GM18868 (cell line): ENCODE measurements at regions not wholly inside any gene's neighbourhood (a gene's known extent, or its start where the extent isn't known, plus 50 kb on each side); places are given as distances from the start of the nearest gene placed in this dataset.

Source experiments
- ATAC-seq: cut with Tn5 transposase; IDR thresholded peaks from one replicate; pipeline ENCODE4 v1.9.1; 2021; ENCODE audit warnings: mild to moderate bottlenecking, moderate library complexity; ENCODE audit not compliant: unreplicated experiment

DNA sequence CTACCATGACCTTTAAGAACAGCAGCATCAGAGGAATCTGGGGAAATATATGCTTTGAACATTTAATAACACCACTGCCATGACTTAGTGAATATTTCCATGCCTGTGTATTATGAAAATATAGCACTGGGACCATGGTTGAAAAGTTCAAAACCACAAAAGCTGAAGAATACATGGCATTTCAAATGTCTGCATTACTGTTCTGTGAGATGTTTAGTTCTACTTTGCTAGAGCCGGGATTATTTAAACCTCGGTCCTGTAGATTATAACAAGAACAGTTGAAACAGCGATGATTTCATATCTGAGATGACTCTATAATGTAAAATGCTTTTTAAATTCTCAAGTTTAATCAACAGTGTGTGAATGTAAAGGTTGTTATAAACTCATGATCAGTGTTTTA lies 126.7 kb upstream of the AGA start:
- no peak for ATAC-seq

DNA sequence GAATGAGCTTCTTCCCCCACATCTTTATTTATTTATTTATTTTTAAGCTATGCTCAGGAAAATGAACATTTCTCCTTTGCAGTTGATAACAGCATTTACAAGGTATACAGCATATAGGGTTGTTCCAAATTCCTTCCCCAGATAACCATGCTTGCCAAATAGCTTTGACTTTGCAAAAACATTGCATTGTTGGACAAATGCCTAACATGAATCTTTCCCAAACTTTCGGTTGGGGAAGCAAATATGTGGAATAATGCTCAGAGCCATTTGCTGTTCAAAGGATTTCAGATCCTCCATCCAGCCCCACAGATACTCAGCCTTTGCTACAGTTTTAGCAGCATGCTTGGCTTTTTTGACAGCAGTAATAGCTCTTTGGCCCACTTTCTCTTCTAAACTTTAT lies 127.2 kb upstream of the AGA start:
- ATAC-seq = no peak

DNA sequence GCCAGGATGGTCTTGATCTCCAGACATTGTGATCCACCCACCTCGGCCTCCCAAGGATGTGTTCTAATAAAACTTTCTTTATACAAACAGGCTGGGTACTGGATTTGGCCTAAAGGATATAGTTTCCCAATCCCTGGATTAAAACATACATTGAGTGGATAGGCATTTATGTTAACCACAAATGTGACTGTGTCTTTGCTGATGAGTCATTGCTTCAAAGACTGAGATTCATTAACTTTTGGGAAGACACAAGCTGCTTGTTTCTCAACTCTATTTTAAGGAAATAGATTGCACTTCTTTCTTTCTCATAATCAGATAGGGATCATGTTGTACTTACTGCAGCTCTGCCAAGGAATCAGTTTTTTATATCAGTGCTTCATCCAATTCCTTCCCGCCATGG lies 131.3 kb upstream of the AGA start:
- ATAC-seq = no peak

DNA sequence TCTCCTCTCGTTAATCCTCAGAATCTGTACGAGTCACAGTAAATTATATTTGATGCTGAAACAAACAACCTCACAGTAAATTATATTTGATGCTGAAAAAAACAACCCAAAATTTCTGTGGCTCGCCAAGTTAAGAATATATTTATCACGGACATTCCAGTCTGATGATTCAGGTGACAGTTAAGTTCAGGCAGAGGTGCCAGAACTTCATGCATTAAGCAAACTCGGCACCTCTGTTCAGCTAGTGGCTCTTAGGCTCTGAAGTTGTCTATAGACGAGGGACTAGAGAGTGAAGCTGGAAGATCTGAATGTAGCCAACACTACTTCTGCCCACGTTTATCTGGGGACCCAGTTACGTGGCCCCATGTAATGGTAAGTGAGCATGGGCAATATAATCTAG lies 132.2 kb upstream of the AGA start:
- no peak for ATAC-seq

DNA sequence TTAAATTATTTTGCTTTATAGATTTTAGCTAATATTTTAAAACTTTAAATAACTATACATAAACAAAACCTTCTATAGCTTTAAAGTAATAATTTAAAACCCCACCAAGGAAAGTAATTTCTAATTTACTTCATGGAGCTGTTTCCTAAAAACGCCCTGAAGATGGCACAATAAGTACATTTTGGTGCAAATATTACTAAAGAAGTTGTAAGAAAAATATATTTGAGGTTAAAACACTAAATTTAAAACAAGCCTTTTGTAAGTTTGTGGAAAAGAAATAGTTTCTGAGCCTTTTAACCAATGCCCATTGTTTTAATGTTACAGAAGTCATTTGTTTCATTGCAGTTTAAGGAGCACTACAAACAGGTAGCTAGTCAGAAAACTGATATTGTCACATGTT lies 137.4 kb upstream of the AGA start:
- no peak for ATAC-seq

DNA sequence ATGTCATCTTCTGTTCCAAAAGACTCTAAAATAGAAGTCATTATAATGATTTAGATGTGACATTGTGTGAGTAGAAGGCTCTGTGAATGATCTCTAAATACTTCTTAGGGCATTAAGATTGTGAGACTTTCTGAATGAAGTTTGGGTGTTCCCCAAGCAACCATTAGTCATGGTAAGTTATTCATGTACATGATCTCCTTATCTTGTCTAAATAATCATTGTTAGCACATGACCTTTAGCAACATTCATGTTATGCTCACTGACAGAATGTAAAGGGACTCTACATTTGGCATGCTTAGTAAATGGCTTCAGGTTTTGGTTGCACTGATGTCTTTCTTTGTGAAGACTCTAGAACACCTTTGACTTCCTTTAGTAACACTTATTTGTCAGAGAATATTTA lies 140.8 kb upstream of the AGA start:
- ATAC-seq = peak; percentile 43

DNA sequence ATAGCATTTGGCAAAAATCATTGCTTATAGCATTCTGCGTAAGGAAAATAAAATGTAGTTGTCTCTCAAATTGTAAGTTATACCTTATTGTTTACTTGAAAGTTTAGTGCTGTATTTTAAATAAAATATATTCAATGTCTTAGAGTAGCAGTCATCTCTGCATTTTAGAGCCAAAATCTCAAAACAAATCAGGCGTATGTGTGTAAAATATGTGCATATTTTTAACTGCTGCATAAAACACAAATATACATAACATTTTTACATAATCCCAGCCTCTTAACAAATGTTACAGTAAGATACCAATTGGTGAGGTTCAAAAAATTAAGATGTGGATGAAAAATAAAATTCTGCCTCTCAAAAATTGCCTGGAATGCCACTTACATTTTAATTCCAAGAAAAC lies 145.8 kb upstream of the AGA start:
- no peak for ATAC-seq

DNA sequence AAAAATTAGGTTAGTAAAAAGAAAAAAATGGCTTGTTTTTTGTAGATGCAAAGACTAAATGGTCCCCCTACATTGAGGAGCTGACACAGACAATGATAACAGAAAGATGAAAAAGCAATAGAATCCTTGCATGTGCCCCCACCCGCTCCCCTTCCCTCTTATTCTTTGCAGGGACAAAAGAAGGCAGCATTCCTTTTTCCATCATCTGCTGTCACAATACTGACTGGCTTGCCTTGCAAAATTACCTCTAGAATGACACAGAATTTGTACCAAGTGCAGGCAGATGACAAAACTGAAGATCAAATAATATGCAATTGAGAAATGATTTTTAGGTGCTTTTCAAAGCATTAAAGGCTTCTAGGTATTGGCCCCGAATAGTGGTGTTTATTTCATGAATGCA lies 153.1 kb upstream of the AGA start:
- no peak for ATAC-seq

DNA sequence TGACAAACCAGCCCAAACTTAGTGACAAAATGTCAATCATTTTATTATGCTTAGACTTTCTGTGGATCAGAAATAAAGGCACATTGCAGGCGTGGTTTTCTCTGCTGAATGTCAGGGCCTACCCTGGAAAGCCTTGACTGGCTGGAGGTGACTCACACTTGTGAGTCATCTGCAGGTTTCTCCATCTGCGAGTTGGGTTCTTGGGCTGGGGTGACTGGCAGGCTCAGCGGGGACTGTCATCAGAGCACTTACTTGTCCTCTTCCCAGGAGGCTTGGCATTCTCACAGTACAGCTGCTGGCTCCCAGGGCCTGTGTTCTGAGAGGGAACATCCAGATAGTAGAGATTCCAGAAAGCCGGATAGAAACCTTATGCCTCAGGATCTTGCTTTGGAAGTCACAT lies 153.8 kb upstream of the AGA start:
- peak; percentile 80 for ATAC-seq

DNA sequence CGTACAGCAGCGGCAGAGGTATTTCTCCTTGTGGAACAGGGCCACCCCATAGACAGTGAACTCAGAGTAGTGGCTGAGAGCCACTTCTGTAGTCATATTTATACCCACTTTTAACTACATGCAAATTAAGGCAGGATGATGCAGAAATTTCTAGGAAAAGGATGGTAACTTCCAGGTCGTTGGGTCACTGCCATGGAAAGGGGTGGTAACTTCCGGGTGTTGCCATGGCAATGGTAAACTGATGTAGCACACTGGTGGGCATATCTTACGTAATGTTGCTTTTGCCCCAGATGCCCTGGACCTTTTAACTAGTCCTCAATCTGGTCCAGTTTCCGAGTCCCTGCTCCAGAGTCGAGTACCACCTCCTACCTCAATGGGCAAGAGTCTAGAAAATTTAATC lies 154.8 kb upstream of the AGA start:
- no peak for ATAC-seq

DNA sequence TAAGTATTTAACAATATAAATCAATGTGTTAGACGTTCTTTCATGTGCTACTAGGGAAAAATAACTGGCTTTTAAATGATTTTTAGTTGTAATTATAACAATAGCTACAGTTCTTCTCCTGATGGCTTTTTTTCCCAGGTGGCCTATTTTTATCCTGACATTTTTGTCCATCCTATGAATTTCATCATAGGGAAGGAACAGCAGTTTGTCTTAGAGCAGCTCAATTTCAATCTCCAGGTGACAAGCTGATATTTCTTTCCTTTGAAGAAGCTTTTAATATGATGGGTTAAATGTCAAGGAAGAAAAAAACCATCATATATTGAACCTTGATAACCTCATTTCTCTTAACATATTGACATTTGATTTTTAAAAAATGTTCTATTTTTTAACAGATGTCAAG lies 163.0 kb upstream of the AGA start:
- no peak for ATAC-seq

DNA sequence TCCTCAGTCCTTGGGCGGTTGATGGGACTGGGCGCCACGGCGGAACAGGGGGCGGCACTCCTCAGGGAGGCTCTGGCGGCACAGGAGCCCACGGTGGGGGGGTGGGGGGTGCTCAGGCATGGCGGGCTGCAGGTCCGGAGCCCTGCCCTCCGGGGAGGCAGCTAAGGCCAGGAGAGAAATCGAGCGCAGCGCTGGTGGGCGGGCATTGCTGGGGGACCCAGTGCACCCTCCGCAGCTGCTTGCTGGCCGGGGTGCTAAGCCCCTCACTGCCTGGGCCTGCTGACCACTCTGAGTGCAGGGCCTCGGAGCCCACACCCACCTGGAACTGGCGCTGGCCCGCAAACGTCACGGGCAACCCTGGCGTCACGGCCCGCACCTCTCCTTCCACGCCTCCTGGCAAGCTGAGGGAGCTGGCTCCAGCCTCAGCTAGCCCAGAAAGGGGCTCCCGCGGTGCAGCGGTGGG lies 164.9 kb upstream of the AGA start:
- ATAC-seq = no peak

DNA sequence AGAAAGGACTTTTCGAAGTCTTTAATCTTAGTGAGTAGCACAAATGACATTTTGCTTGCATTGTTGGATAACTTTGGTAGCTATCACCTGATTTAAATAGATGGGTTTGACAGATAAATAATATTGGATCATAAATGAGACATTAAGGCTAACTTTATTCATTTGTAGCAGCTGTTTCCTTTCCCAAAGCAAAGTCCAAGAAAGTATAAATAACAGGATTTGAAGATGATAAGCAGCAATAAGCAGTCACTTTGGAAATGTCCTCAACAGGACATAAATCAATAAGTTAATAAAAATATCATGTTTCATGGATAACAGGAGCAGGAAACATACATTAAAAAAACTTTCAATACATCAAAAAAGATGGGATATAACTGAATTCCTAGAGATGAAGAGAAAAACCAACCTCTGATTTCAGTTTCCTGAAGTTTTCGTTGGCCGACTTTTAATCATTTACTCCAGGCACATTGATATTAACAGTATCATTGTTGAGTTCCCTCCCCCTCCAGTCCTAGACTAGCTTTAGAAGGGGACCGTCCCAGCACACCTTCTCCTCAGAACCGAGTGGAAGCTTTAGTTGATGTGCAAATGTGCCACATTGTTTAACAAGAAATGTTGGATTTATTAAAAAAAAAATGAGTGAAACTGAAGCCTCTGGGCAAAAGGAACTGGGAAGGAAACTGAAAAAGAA lies 169.9 kb upstream of the AGA start:
- ATAC-seq = no peak

DNA sequence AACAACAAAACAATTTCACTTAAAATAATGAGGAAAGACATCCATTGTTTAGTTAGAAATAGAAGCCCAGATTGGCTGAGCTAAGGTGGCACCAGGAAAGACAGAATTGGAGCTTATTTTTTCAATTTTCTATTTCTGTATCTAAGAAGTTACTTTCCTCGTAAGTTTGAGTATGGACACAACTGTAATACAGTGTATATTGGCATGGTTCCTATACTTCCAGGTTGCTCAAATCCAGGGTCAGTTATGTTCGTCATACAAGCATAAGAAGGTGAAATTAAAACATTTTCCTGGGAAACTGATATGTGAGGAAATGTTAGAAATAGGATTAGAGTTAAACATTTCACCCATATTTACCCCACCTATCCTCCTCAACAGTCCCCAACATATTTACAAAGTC lies 170.4 kb upstream of the AGA start:
- no peak for ATAC-seq

DNA sequence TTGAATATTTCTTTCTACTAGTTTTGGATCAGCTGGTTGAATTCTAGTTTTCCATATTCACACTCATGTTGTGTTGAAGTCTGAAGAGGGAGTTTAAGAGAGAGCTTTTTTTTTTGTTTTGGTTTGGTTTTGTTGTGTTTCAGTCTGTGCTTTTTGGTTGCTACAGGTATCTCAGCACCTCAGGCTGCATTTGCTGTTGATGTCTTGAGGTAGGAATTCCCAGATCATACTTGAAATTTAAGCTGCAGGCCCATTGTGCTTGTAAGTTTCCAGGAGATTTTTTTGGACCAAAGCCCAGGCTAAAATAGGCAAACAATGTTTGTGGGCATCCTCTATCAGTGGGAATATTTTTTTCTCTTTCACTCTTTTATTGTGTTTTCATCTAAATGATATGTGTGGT lies 190.2 kb upstream of the AGA start:
- no peak for ATAC-seq

DNA sequence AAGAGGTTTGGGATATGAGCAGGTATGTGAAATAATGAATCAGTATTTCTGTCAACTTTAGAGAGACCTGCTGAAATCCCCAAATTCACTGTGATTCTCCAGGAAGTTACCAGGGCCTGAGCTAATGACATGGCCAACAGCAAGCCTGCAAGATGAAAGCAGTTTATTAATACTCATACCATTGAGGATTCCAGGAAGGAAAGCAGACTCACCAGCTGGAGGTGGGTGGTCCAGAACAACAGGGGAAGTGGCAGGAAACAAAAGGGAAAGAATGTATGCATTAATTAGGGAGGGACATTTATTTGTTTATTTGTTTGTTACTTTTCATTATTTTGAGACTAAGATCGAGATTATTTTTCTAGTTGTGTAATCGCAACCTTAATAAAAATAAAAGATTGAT lies 196.6 kb upstream of the AGA start:
- no peak for ATAC-seq

DNA sequence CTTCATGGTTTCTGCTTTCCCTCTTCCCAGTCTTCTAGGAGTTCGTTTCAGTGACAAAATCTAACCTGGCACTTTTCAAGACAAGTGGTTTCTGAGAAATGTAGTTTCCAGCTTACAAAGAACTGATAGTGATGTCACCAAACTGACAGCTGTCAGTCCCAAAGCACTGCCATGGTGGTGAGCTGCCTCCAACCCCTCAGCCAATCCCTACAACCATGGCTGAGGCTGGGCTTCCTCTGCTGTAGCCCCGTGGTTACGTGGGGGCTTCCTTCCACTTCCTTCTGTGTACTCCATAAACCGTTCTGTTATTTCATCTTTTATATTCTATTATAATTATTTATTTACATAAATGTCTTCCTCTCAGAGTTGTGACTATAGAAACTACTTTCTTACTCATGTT lies 198.6 kb upstream of the AGA start:
- ATAC-seq = no peak

DNA sequence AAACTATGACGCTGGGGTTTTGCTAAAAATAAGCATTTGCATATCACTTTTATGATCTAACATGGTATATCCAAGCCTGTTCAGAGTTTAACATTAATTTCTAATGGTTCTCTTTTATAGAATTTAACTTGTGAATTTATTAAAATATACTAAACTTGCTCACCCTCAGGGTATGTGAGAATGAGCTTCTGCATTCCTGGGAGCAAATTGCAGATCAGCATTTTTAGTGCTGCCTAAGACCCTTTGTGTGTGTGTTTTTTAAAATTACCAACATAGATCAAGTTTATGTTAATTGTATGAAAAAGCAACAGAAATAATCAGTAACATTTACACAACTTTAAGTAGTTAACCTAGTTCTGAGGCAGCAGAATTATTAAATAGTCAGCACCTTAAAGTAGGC lies 218.0 kb upstream of the AGA start:
- no peak for ATAC-seq

DNA sequence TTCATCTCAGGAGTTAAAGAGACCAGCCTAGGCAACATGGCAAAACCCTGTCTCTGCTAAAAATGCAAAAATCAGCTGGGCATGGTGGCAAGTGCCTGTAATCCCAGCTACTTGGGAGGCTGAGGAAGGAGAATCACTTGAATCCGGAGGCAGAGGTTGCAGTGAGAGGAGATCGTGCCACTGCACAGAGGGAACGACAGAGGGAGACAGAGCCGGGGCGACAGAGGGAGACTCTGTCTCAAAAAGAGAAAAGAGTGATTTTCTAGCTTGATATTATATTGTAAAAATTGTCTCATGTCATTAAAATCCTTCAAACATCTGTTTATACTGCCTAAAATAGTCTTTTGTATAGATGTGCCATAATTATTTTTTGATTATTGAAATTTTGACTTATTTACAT lies 225.4 kb upstream of the AGA start:
- peak; percentile 78 for ATAC-seq

DNA sequence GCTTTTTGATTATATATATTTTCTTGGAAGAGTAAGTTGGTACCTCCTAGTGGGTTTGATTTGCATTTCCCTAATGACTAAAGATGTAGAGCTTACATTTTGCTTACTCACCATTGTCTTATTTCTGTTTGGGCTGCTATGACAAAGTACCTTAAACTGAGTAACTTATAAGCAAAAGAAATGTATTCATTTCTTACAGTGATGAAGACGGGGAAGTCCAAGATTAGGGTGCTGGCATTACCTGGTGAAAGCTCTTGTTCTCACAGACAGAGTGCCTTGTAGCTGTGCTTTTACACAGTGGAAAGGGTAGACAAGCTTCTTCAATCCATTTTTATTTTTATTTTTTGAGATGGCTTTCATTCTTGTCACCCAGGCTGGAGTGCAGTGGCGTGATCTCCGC lies 229.2 kb upstream of the AGA start:
- no peak for ATAC-seq

DNA sequence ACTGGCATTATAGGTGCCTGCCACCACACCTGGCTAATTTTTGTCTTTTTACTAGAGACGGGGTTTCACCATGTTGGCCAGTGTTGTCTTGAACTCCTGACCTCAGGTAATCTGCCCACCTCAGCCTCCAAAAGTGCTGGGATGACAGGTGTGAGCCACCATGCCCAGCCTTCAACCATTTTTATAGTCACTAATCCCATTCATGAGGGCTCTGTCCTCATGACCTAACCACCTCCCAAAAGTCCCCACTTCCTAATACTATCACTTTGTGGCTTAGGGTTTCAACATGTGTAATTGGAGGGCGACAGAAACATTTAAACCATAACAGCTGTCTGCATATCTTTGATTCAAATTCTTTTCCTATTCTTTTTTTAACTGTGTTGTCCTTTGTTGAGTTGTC lies 229.6 kb upstream of the AGA start:
- no peak for ATAC-seq

DNA sequence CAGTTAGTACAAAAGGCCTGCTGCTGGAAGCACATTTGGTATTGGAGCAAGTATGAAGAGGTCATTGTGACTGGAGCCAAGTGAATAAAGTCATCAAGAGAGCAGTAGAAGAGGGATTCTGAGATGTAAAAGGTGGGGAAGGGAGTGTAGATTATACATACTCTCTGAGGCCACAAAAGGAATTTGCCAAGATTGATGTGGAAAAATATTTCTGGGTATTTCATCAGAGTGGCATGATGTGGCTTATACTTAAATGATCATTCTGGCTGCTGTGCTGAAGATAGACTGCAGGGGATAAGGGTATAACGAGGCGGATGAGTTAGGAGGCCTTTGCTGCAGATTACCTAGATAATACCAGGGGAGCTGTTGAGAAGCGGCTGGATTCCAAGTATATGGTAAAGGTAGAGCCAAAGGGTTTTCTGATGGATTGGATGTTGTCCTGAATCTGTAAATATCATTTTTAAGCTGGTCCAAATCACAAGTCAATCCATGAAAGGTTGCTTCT lies 231.8 kb upstream of the AGA start:
- no peak for ATAC-seq

DNA sequence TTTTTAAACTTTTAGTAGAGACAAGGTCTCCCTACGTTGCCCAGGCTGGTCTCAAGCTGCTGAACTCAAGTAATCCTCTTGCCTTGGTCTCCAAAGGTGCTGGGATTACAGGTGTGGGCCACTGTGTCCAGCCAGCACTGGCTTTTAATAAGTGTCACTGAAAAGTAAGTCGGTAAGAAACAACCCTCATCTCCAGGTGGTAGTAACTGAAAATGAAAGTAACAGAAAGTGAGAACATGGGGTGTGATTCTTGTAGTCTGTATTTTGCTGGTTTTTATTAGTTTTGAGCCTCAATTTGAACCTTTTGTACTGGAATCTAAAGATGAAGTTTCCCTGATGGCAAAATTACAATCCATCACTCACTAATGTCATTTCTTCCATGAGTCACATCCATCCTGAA lies 238.1 kb upstream of the AGA start:
- peak; percentile 62 for ATAC-seq
